ENCODE measurements at regions not wholly inside any gene's neighbourhood (a gene's known extent, or its start where the extent isn't known, plus 50 kb on each side); places are given as distances from the start of the nearest gene placed in this dataset.

- TF ChIP-seq TBP (CRISPR knock-in tag; IDR thresholded peaks at IDR 0.05) (no peak), CTCF (CRISPR knock-in tag; IDR thresholded peaks at IDR 0.05) (no peak), ZNF513 (CRISPR knock-in tag; conservative IDR thresholded peaks at IDR 0.05) (no peak)
Measured at GRCh38 chr14:94717808-94718207, 52.1 kb downstream of the GSC start.

Data from HepG2 (cell line).